Fibroblast of the aortic adventitia (primary cell): ENCODE measurements at regions not wholly inside any gene's neighbourhood (a gene's known extent, or its start where the extent isn't known, plus 50 kb on each side); places are given as distances from the start of the nearest gene placed in this dataset.

Experiments
- DNase-seq: peaks from one replicate; pipeline ENCODE4 v3.0.0-alpha.2; 2010; ENCODE audit warnings: low read depth
- H3K4me3 ChIP-seq: 2 replicates; pipeline ENCODE4 v1.5.1; 2011; ENCODE audit warnings: low read depth, mild to moderate bottlenecking, control low read depth, low read length, moderate library complexity
- TF ChIP-seq, protein P1 (sequence below): IDR thresholded peaks from 2 replicates; pipeline ENCODE4 v1.5.1; 2011; ENCODE audit warnings: mild to moderate bottlenecking, low read length, control low read depth, inconsistent platforms; ENCODE audit not compliant: insufficient read depth

DNA sequence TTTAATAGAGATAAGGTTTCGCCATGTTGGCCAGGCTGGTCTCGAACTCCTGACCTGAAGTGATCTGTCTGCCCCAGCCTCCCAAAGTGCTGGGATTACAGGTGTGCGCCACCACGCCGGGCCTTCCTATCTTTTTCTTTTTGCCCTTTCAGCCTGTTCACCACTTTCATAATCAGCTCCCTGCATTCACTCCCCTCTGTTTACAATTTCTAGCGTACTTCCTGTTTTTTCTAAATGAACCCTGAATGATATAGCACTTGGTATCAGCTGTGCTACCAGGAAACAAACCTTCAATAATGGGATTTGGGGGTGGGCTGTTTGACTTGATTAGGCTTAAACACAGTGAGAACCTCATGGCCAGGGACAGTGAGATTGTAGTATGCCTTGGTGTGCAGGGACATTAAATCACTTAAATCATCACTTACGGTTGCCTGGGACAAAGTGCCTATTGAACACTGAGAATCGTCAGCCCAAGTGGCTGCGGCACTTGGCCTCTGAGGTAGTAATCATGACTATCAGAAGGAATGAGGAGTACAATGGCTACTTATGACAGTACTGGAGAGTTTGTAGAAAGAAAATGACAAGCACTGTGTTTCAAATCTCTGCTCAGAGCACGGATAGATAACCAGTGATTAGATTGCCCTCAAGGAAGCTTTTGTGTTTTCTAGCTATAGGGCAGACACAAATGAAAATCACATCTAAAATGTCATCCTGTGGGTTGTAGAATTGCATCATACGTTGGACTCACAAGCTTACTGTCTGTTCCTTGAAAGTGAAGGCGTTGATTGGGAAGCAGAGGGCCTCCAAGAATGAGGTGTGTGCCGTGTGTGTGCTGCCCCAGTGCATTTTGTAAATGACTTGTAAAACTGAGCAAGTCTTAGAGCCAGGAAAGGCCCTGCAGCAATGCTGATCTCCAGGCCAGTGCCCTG lies 661.8 kb downstream of the MATN1 start:
- DNase-seq: no peak
- no peak overlapping the region for H3K4me3 ChIP-seq
- TF ChIP-seq, protein P1, sequence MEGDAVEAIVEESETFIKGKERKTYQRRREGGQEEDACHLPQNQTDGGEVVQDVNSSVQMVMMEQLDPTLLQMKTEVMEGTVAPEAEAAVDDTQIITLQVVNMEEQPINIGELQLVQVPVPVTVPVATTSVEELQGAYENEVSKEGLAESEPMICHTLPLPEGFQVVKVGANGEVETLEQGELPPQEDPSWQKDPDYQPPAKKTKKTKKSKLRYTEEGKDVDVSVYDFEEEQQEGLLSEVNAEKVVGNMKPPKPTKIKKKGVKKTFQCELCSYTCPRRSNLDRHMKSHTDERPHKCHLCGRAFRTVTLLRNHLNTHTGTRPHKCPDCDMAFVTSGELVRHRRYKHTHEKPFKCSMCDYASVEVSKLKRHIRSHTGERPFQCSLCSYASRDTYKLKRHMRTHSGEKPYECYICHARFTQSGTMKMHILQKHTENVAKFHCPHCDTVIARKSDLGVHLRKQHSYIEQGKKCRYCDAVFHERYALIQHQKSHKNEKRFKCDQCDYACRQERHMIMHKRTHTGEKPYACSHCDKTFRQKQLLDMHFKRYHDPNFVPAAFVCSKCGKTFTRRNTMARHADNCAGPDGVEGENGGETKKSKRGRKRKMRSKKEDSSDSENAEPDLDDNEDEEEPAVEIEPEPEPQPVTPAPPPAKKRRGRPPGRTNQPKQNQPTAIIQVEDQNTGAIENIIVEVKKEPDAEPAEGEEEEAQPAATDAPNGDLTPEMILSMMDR: no peak

DNA sequence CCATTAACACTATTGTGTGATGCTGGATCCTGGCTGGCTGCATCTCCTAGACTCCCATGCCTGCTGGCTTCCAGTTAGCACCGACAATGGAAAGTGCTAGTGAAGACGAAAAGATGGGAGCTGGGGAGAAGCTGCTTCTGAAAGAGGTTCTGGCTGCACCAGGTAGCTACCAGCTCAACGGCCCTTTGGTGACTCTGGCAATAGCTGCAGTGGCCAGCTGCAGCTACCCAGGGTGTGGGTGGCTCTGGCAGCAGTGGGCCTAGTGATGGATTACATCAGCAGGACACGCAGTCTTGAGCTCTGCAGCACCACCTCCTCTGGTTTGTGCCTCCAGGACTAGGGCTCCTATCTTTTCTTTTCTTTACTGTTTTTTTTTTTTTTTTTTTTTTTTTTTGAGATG lies 662.6 kb downstream of the MATN1 start:
- H3K4me3 ChIP-seq: no peak overlapping the region
- TF ChIP-seq, protein P1: no peak
- DNase-seq: no peak

DNA sequence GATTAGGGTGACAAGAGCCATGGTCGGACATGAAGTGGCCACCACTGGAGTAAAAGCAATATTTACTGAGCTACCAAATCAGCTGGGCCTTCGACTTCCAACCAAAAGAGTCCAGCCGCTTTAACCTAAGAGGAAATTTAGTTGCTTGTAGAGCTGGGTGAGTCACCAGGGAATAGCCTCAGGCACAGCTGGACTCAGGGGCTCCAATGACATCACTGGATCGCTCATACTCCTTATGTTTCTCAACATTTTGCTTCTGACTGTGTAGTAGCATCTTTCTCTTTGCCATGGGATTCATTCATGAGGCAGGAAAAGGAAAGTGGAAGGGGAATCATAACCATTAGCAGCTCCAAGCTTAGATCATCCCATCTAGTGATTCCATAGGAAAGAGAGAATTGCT lies 664.4 kb downstream of the MATN1 start:
- peak; percentile 77 for DNase-seq
- TF ChIP-seq, protein P1: no peak
- H3K4me3 ChIP-seq: no peak overlapping the region

DNA sequence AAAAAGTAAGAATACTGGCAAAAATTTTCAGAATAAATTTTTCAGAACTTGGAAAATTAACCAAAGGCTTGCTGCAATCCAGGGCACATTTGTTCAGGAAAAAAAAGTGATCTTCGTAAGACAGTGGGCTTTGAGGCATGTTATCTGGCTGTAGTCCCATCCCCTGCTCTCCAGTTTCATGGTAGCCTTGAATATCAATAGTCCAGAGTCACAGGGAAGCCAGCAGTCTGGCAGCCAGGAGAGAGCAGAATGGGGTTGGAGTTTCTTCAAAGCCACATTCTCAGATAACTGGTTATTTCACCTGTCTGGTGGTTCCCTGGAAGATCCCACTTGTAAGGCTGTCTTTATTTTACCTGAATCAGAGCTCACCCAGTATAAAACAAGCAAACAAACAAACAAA lies 669.3 kb downstream of the MATN1 start:
- no peak overlapping the region for H3K4me3 ChIP-seq
- TF ChIP-seq, protein P1: no peak
- DNase-seq: no peak

DNA sequence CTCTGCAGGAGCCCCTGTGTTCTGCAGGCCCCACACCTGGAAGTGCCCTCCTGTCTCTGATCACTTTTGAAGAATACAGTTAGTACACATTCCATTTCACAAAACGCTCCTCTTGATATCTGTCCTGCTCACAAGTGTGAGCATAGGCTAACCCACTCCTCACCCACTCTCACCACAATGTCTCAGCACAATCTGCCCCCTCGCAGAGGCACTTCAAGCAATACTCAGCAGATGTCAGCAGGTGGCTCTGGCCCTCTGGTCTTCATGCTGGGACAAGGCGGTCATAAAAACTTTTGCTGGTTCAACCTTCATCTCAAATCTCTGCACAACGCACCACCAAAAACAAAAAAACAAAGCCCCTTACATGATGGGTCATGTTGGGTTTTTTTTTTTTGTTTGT lies 671.2 kb downstream of the MATN1 start:
- no peak overlapping the region for H3K4me3 ChIP-seq
- no peak for DNase-seq
- TF ChIP-seq, protein P1: no peak

DNA sequence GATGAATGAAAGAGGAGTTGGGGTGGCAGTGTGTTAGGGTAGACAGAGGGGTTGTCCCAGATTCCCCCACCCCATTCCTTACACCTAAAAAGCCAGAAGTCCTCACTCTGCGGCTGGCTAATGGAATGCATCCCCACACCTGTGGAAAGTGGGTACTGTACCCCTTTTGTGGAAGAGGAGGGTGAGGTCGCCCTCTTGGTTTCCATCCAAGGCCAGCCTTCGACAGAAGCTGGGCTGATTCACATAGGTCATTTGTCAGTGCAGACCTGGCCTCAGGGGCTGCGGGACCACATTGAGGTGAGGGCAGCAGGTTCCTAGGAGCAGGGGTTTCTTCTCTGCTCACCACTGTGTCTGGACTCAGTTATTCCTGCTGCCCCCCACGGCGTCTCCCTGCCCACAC lies 671.6 kb downstream of the MATN1 start:
- no peak overlapping the region for H3K4me3 ChIP-seq
- TF ChIP-seq, protein P1: no peak
- no peak for DNase-seq
